GM12878 (cell line): ENCODE measurements at regions not wholly inside any gene's neighbourhood (a gene's known extent, or its start where the extent isn't known, plus 50 kb on each side); places are given as distances from the start of the nearest gene placed in this dataset.

ENCODE experiments used
- ATAC-seq: fragments of 200-7000 bp; cut with Tn5 transposase; 3 replicates; pipeline ENCODE4 v1.9.1; 2020; ENCODE audit warnings: mild to moderate bottlenecking, moderate library complexity
- BruUV-seq: library from RNA; stranded (reverse); fragments of 400-500 nt; replicated peaks from 2 replicates; lab custom pipeline; 2021; lab: Mats Ljungman, UMichigan
- CTCF ChIA-PET: fragments of 300-600 bp; sonication (Branson Sonifier 250); formaldehyde crosslinking; extraction: SDS; loops from one replicate; lab custom pipeline; 2021; ENCODE audit warnings: inconsistent platforms; lab: Yijun Ruan, JAX
- POLR2A ChIA-PET: fragments of 350-600 bp; formaldehyde crosslinking; extraction: SDS; loops from one replicate; lab custom pipeline; 2021; ENCODE audit warnings: inconsistent platforms; lab: Charles Lee
- RAD21 ChIA-PET: fragments of 300-600 bp; sonication (Branson Sonifier 250); formaldehyde crosslinking; loops from one replicate; lab custom pipeline; 2023; ENCODE audit warnings: antibody characterized with exemption; ENCODE audit not compliant: unreplicated experiment; lab: Charles Lee
- SMC1A ChIA-PET: fragments of 300-600 bp; sonication (Branson Sonifier 250); formaldehyde crosslinking; loops from one replicate; lab custom pipeline; 2023; ENCODE audit not compliant: unreplicated experiment, uncharacterized antibody; lab: Charles Lee
- DNase-seq: peaks from one replicate; pipeline ENCODE4 v3.0.0-alpha.2; 2011; ENCODE audit warnings: low read depth, low spot score
- FAIRE-seq: peaks from 3 replicates; lab custom pipeline; 2011; peaks lifted over from hg19 to GRCh38; lab: Jason Lieb, UNC
- H2AFZ ChIP-seq: 2 replicates; pipeline ENCODE4 v1.6.0; 2011; ENCODE audit warnings: low read depth, low read length, control low read depth; ENCODE audit not compliant: control insufficient read depth
- H3K27ac ChIP-seq: 2 replicates; pipeline ENCODE4 v1.5.1; 2011; ENCODE audit warnings: control low read depth; ENCODE audit not compliant: control insufficient read depth, insufficient read depth
- H3K27me3 ChIP-seq, 2 experiments: replicated peaks in 1 of 2; 2 replicates each; pipeline versions ENCODE4 v1.6.0 to v1.6.1; 2011; ENCODE audit warnings: low read length in 1 of 2; ENCODE audit not compliant: control insufficient read depth in 2 of 2, insufficient read depth in 2 of 2
- H3K36me3 ChIP-seq, 2 experiments: 2 replicates each; pipeline ENCODE4 v1.5.1; 2011; ENCODE audit warnings: low read length in 1 of 2; ENCODE audit not compliant: control insufficient read depth in 2 of 2, insufficient read depth in 2 of 2
- H3K4me1 ChIP-seq: 2 replicates; pipeline ENCODE4 v1.6.1; 2011; ENCODE audit warnings: mild to moderate bottlenecking, low read length, moderate library complexity, mixed read lengths; ENCODE audit not compliant: control insufficient read depth, insufficient read depth
- H3K4me2 ChIP-seq: 2 replicates; pipeline ENCODE4 v1.6.0; 2011; ENCODE audit warnings: control low read depth; ENCODE audit not compliant: control insufficient read depth, insufficient read depth
- H3K4me3 ChIP-seq: fragments of 200-600 bp; sonication (generic); 2 replicates; pipeline ENCODE4 v1.5.1; 2016
- H3K79me2 ChIP-seq: 2 replicates; pipeline ENCODE4 v1.6.0; 2011; ENCODE audit warnings: low read length; ENCODE audit not compliant: control insufficient read depth, insufficient read depth
- H3K9ac ChIP-seq: 2 replicates; pipeline ENCODE4 v1.8.0; 2011; ENCODE audit warnings: low read length, control low read depth, mixed read lengths; ENCODE audit not compliant: control insufficient read depth, insufficient read depth
- H3K9me3 ChIP-seq: replicated peaks from 3 replicates; pipeline ENCODE4 v1.5.1; 2011; ENCODE audit warnings: mild to moderate bottlenecking, low read length; ENCODE audit not compliant: control insufficient read depth, insufficient read depth
- H4K20me1 ChIP-seq: 2 replicates; pipeline ENCODE4 v1.6.0; 2011; ENCODE audit not compliant: control insufficient read depth, insufficient read depth
- BHLHE40 ChIP-seq, 2 experiments: fragments of 450-650 bp in 1 of 2; IDR thresholded peaks; 2 replicates each; pipeline ENCODE4 v1.6.1; 2011 to 2017; ENCODE audit warnings: low read depth in 2 of 2, borderline replicate concordance in 1 of 2, improper control_type of control experiment in 1 of 2, low read length in 1 of 2, mild to moderate bottlenecking in 1 of 2
- CREM ChIP-seq: IDR thresholded peaks from 2 replicates; pipeline ENCODE4 v1.6.1; 2014; ENCODE audit warnings: antibody characterized with exemption, low read depth
- HCFC1 ChIP-seq: fragments of 150-350 bp; IDR thresholded peaks from 2 replicates; pipeline ENCODE4 v1.6.1; 2014; ENCODE audit warnings: low read length
- IKZF1 ChIP-seq: fragments of 450-650 bp; conservative IDR thresholded peaks from 2 replicates; pipeline ENCODE4 v1.6.1; 2017; ENCODE audit warnings: antibody characterized with exemption, mild to moderate bottlenecking
- RELA ChIP-seq: fragments of 450-650 bp; IDR thresholded peaks from 2 replicates; pipeline ENCODE4 v1.8.0; 2014; ENCODE audit warnings: borderline replicate concordance; ENCODE audit not compliant: partially characterized antibody
- SPI1 ChIP-seq: IDR thresholded peaks from 2 replicates; pipeline ENCODE4 v1.6.1; 2011; ENCODE audit warnings: low read depth, mild to moderate bottlenecking, low read length, moderate library complexity, borderline replicate concordance; ENCODE audit not compliant: insufficient read depth
- SRF ChIP-seq, 2 experiments: IDR thresholded peaks; 2 replicates each; pipeline ENCODE4 v1.6.1; 2011; ENCODE audit warnings: low read depth in 2 of 2, low read length in 2 of 2, mild to moderate bottlenecking in 1 of 2, moderate library complexity in 1 of 2
- TBL1XR1 ChIP-seq: IDR thresholded peaks from 2 replicates; pipeline ENCODE4 v1.6.1; 2012; ENCODE audit warnings: low read depth, low read length, improper control_type of control experiment
- USF1 ChIP-seq: IDR thresholded peaks from 2 replicates; pipeline ENCODE4 v1.6.1; 2011; ENCODE audit warnings: borderline replicate concordance, low read depth, mild to moderate bottlenecking, moderate library complexity, mixed read lengths, low read length; ENCODE audit not compliant: insufficient read depth; ENCODE audit errors: extremely low read length
- YBX1 ChIP-seq: fragments of 450-650 bp; IDR thresholded peaks from 2 replicates; pipeline ENCODE4 v1.6.1; 2016; ENCODE audit warnings: antibody characterized with exemption
- ZBED1 ChIP-seq: IDR thresholded peaks from 2 replicates; pipeline ENCODE4 v1.6.1; 2016; ENCODE audit warnings: borderline replicate concordance
- WGBS: methylation state at CpG from one replicate; pipeline ENCODE4 v1.1.6; 2016; ENCODE audit warnings: low lambda C conversion rate; ENCODE audit not compliant: insufficient replicate concordance, insufficient coverage; ENCODE audit errors: missing lambda C conversion rate; 5-methylcytosine and 5-hydroxymethylcytosine counted together
- in situ Hi-C: fragments of 300-500 bp; cut with MboI; formaldehyde crosslinking; loops from 9 replicates; pipeline ENCODE4 v1.14.3; 2018; ENCODE audit warnings: mixed read lengths
- intact Hi-C: fragments of 100-400 bp; cut with micrococcal nuclease; formaldehyde crosslinking; loops from one replicate; pipeline ENCODE4 v1.14.2; 2022; ENCODE audit not compliant: unreplicated experiment
- TF ChIP-seq, protein P1 (sequence below): fragments of 450-650 bp; IDR thresholded peaks from 2 replicates; pipeline ENCODE4 v1.6.1; 2017; ENCODE audit warnings: low read depth, mild to moderate bottlenecking, moderate library complexity

DNA sequence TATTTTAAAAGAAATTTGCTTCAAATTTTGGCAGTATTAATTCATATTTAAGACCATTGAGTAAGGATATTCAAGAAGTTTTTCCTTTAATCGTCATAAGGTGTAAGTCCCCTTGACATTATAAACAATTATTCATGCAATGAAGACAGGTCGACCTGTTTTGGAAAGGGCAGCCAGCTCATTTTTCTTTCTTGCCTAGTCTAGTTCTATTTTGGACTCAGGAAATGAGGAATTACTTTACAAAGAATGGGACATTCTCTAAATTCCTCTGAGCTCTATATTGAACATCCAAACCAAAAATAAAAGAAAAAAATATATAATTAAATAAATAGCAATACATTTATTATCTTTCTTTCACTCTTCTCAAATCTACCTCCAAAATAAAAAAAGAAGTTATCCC is 595.6 kb upstream of the KIF2B start:
- CTCF ChIA-PET, result no interaction called here
- RAD21 ChIA-PET, result no interaction called here
- BruUV-seq, result no TSS peak
- in situ Hi-C loops, result no loop called here
- no peak for TF ChIP-seq BHLHE40 (IDR thresholded peaks at IDR 0.05; ENCODE audit: borderline replicate concordance in 1 of 2, low read depth in 2 of 2, low read length in 1 of 2)
- TF ChIP-seq, protein P1, sequence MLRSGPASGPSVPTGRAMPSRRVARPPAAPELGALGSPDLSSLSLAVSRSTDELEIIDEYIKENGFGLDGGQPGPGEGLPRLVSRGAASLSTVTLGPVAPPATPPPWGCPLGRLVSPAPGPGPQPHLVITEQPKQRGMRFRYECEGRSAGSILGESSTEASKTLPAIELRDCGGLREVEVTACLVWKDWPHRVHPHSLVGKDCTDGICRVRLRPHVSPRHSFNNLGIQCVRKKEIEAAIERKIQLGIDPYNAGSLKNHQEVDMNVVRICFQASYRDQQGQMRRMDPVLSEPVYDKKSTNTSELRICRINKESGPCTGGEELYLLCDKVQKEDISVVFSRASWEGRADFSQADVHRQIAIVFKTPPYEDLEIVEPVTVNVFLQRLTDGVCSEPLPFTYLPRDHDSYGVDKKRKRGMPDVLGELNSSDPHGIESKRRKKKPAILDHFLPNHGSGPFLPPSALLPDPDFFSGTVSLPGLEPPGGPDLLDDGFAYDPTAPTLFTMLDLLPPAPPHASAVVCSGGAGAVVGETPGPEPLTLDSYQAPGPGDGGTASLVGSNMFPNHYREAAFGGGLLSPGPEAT, result no peak
- TF ChIP-seq ZBED1, result no peak
- TF ChIP-seq SPI1, result no peak
- TF ChIP-seq HCFC1, result no peak
- TF ChIP-seq CREM, result no peak
- no peak for TF ChIP-seq USF1
- TF ChIP-seq TBL1XR1, result no peak
- TF ChIP-seq SRF (IDR thresholded peaks at IDR 0.05; ENCODE audit: low read depth in 2 of 2, low read length in 2 of 2), result no peak
- TF ChIP-seq RELA, result no peak
- TF ChIP-seq YBX1, result no peak
- TF ChIP-seq IKZF1, result no peak
- TF ChIP-seq, all 136 proteins: peak for 0
- ATAC-seq (no peak), DNase-seq (no peak), FAIRE-seq (no peak)
- H3K4me2 ChIP-seq, result no peak overlapping the region
- H3K4me1 ChIP-seq, result no peaks in the 10 kb centered on the region
- intact Hi-C loops, result no loop called here
- POLR2A ChIA-PET, result no interaction called here
- no peak overlapping the region for H2AFZ ChIP-seq
- H3K9ac ChIP-seq, result no peak overlapping the region
- H3K4me3 ChIP-seq, result no peak overlapping the region
- H3K36me3 ChIP-seq, result no peaks in the 10 kb centered on the region
- H4K20me1 ChIP-seq, result no peaks in the 10 kb centered on the region
- H3K27ac ChIP-seq, result no peak overlapping the region
- 0% methylated on average over 2 of the region's 2 CpGs for WGBS
- H3K79me2 ChIP-seq, result no peaks in the 10 kb centered on the region
- no peaks in the 10 kb centered on the region for H3K27me3 ChIP-seq
- SMC1A ChIA-PET, result no interaction called here
- H3K9me3 ChIP-seq, result no peaks in the 10 kb centered on the region
